K562 (cell line): ENCODE measurements at regions not wholly inside any gene's neighbourhood (a gene's known extent, or its start where the extent isn't known, plus 50 kb on each side); places are given as distances from the start of the nearest gene placed in this dataset.
A peak's percentile ranks its signal among the peaks of the same experiment; 100 is the strongest.

Experiments
- ATAC-seq: fragments of 200-7000 bp; cut with Tn5 transposase; 3 replicates; pipeline ENCODE4 v1.9.1; 2020; ENCODE audit warnings: moderate library complexity
- BruUV-seq: library from RNA; stranded (reverse); fragments of 400-500 nt; replicated peaks from 2 replicates; lab custom pipeline; 2021; lab: Mats Ljungman, UMichigan
- CTCF ChIA-PET: fragments of 300-600 bp; formaldehyde crosslinking; extraction: SDS; loops from one replicate; lab custom pipeline; 2021; ENCODE audit warnings: low intra/inter-chr PET ratio; lab: Yijun Ruan, JAX
- POLR2A ChIA-PET: fragments of 300-600, 350-650 bp; sonication (Branson Sonifier 250); formaldehyde crosslinking; extraction: SDS; loops from one replicate; lab custom pipeline; 2021; ENCODE audit warnings: antibody characterized with exemption, inconsistent platforms; lab: Yijun Ruan, JAX
- DNase-seq, 4 experiments: peaks; one replicate each; pipeline versions ENCODE4 v3.0.0 to v3.0.0-alpha.2; 2011 to 2018; ENCODE audit warnings: low spot score in 3 of 4, mixed read lengths in 3 of 4; ENCODE audit errors: extremely low read depth in 1 of 4
- FAIRE-seq: peaks from 2 replicates; lab custom pipeline; 2011; peaks lifted over from hg19 to GRCh38; lab: Jason Lieb, UNC
- H2AFZ ChIP-seq: 2 replicates; pipeline ENCODE4 v1.6.0; 2011; ENCODE audit warnings: low read depth, low read length, control low read depth, inconsistent platforms
- H3K27ac ChIP-seq: fragments of 200-600 bp; 3 replicates; pipeline ENCODE4 v1.8.0; 2011; ENCODE audit warnings: low read depth, mild to moderate bottlenecking, control low read depth, inconsistent platforms, low read length, moderate library complexity, mixed read lengths; ENCODE audit errors: extremely low read depth
- H3K27me3 ChIP-seq, 2 experiments: fragments of 300-600 bp in 1 of 2; 2 replicates in 1 of 2; 3 replicates in 1 of 2; pipeline versions ENCODE4 v1.6.0 to v1.8.0; 2011; ENCODE audit warnings: inconsistent platforms in 2 of 2, low read length in 2 of 2, mild to moderate bottlenecking in 1 of 2, mixed read lengths in 1 of 2, moderate library complexity in 1 of 2; ENCODE audit not compliant: control insufficient read depth in 2 of 2, insufficient read depth in 2 of 2
- H3K36me3 ChIP-seq: fragments of 300-600 bp; 3 replicates; pipeline ENCODE4 v1.8.0; 2011; ENCODE audit warnings: mild to moderate bottlenecking, low read length, inconsistent platforms; ENCODE audit not compliant: control insufficient read depth, insufficient read depth
- H3K4me1 ChIP-seq, 2 experiments: fragments of 200-600 bp in 1 of 2; replicated peaks in 1 of 2; 2 replicates in 1 of 2; 3 replicates in 1 of 2; pipeline versions ENCODE4 v1.5.1 to v1.8.0; 2011; ENCODE audit warnings: inconsistent platforms in 2 of 2, low read length in 2 of 2, mild to moderate bottlenecking in 1 of 2, mixed read lengths in 1 of 2, moderate library complexity in 1 of 2; ENCODE audit not compliant: control insufficient read depth in 2 of 2, insufficient read depth in 2 of 2
- H3K4me2 ChIP-seq: 2 replicates; pipeline ENCODE4 v1.6.1; 2011; ENCODE audit warnings: low read length, control low read depth, inconsistent platforms, mixed read lengths; ENCODE audit not compliant: insufficient read depth
- H3K4me3 ChIP-seq: fragments of 200-600 bp; sonication (generic), shearing (Covaris generic); 2 replicates; pipeline ENCODE4 v1.5.1; 2016; ENCODE audit warnings: control low read depth, inconsistent platforms
- H3K79me2 ChIP-seq: fragments of 200-600 bp; 3 replicates; pipeline ENCODE4 v1.8.0; 2011; ENCODE audit warnings: low read length, inconsistent platforms; ENCODE audit not compliant: control insufficient read depth, insufficient read depth
- H3K9ac ChIP-seq, 2 experiments: 2 replicates each; pipeline versions ENCODE4 v1.6.0 to v1.6.1; 2011; ENCODE audit warnings: low read depth in 2 of 2, low read length in 2 of 2, control low read depth in 1 of 2, inconsistent platforms in 1 of 2, mild to moderate bottlenecking in 1 of 2, mixed read lengths in 1 of 2; ENCODE audit not compliant: insufficient read depth in 1 of 2
- H3K9me1 ChIP-seq: one replicate; pipeline ENCODE4 v1.6.0; 2011; ENCODE audit warnings: inconsistent platforms, mild to moderate bottlenecking, low read length, moderate library complexity; ENCODE audit not compliant: control insufficient read depth, insufficient read depth
- H3K9me3 ChIP-seq: replicated peaks from 2 replicates; pipeline ENCODE4 v1.5.1; 2011; ENCODE audit warnings: low read depth, low read length, inconsistent platforms; ENCODE audit not compliant: control insufficient read depth, insufficient read depth
- H4K20me1 ChIP-seq: replicated peaks from 2 replicates; pipeline ENCODE4 v1.6.1; 2011; ENCODE audit warnings: low read length, inconsistent platforms, mixed read lengths; ENCODE audit not compliant: control insufficient read depth, insufficient read depth
- ETS2 ChIP-seq: IDR thresholded peaks from 2 replicates; pipeline ENCODE4 v1.6.1; 2016; ENCODE audit warnings: borderline replicate concordance, missing genetic modification characterization, mild to moderate bottlenecking, moderate library complexity, missing compliant biosample characterization; ENCODE audit not compliant: poor library complexity, severe bottlenecking
- FOXK2 ChIP-seq, 2 experiments: fragments of 450-650 bp; IDR thresholded peaks in 1 of 2; conservative IDR thresholded peaks in 1 of 2; 2 replicates each; pipeline ENCODE4 v1.6.1; 2016; ENCODE audit warnings: low read depth in 2 of 2, mild to moderate bottlenecking in 1 of 2
- HCFC1 ChIP-seq: IDR thresholded peaks from 2 replicates; pipeline ENCODE4 v1.6.1; 2012; ENCODE audit warnings: low read depth, low read length, improper control_type of control experiment
- RAD51 ChIP-seq: fragments of 450-650 bp; IDR thresholded peaks from 2 replicates; pipeline ENCODE4 v1.7.1; 2016; ENCODE audit warnings: low read depth, mild to moderate bottlenecking, borderline replicate concordance
- TFE3 ChIP-seq: fragments of 450-650 bp; formaldehyde crosslinking; IDR thresholded peaks from 2 replicates; pipeline ENCODE4 v1.4.0; 2020; ENCODE audit warnings: mild to moderate bottlenecking, mixed read lengths
- USF1 ChIP-seq: sonication (generic); formaldehyde crosslinking; IDR thresholded peaks from 2 replicates; pipeline ENCODE4 v1.9.0; 2022; ENCODE audit warnings: mild to moderate bottlenecking, missing genetic modification reagents
- USF2 ChIP-seq: sonication (generic); formaldehyde crosslinking; IDR thresholded peaks from 2 replicates; pipeline ENCODE4 v1.5.0; 2020; ENCODE audit warnings: missing genetic modification reagents
- ZNF143 ChIP-seq: sonication (generic); formaldehyde crosslinking; IDR thresholded peaks from 2 replicates; pipeline ENCODE4 v1.9.0; 2022; ENCODE audit warnings: mild to moderate bottlenecking, missing genetic modification reagents
- WGBS: fragments of 100-300 bp; shearing (Covaris generic); methylation state at CpG from one replicate; pipeline ENCODE4 v1.1.6; 2016; ENCODE audit warnings: low coverage, mixed read lengths; ENCODE audit not compliant: insufficient coverage; ENCODE audit errors: missing lambda C conversion rate; 5-methylcytosine and 5-hydroxymethylcytosine counted together
- in situ Hi-C: fragments of 300-500 bp; cut with MboI; formaldehyde crosslinking; loops from 4 replicates; pipeline ENCODE4 v1.15.0; 2018; ENCODE audit warnings: inconsistent platforms, mixed read lengths
- intact Hi-C: fragments of 100-400 bp; cut with micrococcal nuclease; formaldehyde crosslinking; loops from 2 replicates; pipeline ENCODE4 v1.14.2; 2022

GRCh38 chrX:40391662-40392061, 189.1 kb upstream of the ATP6AP2 start:
- Histone ChIP-seq H3K9me1 (no peaks in the 10 kb centered on the region), H3K9me3 (no peaks in the 10 kb centered on the region), H3K9ac (no peak overlapping the region), H3K4me1 (no peaks in the 10 kb centered on the region; a peak in 1 of 5 replicates)
- intact Hi-C loops: no loop called here
- no TSS peak for BruUV-seq
- TF ChIP-seq USF1 (CRISPR knock-in tag) (peak; percentile 55), ZNF143 (CRISPR knock-in tag) (peak; percentile 36; the same call in 1 of the 2 replicates), USF2 (CRISPR knock-in tag) (peak; percentile 64), HCFC1 (peak; percentile 60), RAD51 (peak; percentile 34; the same call in 1 of the 2 replicates), TFE3 (CRISPR knock-in tag) (peak; percentile 28; the same call in 1 of the 2 replicates), FOXK2 (conservative IDR thresholded peaks at IDR 0.05 in 1 of 2, IDR thresholded peaks at IDR 0.05 in 1 of 2; ENCODE audit: low read depth in 2 of 2) (no peak), ETS2 (tag) (no peak)
- TF ChIP-seq, all 486 proteins: peak for 6
- 19% methylated on average over 3 of the region's 3 CpGs for WGBS
- Histone ChIP-seq H4K20me1 (no peaks in the 10 kb centered on the region), H3K79me2 (no peaks in the 10 kb centered on the region), H3K4me2 (no peak overlapping the region), H2AFZ (no peak overlapping the region), H3K36me3 (no peaks in the 10 kb centered on the region), H3K27ac (no peak overlapping the region), H3K4me3 (no peak overlapping the region), H3K27me3 (no peaks in the 10 kb centered on the region)
- POLR2A ChIA-PET: interaction anchor here (0.6 to 1.4 kb wide), 2 partner anchors 11 to 102 kb away, joined by 4 to 6 read pairs; no protein-coding TSS in a partner anchor
- ATAC-seq: peak; percentile 51; the same call in 2 of the 3 replicates
- peak in 2 of 4 experiments; percentile 32 to 39 for DNase-seq
- FAIRE-seq: no peak
- CTCF ChIA-PET: no interaction called here
- in situ Hi-C loops: no loop called here
